ENCODE measurements at regions not wholly inside any gene's neighbourhood (a gene's known extent, or its start where the extent isn't known, plus 50 kb on each side); places are given as distances from the start of the nearest gene placed in this dataset.

DNA sequence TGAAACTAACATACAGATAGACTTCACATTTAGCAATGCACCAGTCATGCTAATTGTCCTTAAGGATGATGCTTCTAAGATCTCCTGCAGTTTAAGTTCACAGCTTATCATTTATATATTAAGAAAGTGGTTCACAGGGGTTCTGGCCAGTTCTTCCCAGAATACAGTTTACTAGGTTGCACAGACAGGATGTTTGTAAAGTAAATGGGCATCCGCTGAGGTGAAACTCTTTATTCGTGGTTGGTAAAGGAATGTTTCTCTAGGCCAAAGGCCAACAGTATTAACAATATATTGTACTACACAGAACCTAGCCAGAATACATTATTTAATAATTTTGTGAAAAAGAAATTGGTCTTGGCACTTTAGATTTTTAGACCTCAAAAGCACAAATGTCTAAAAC is 1427.3 kb downstream of the CDH8 start:
- TF ChIP-seq POLR2AphosphoS5 (IDR thresholded peaks at IDR 0.05) (no peak), POLR2A (IDR thresholded peaks at IDR 0.05; ENCODE audit: low read depth) (no peak), EP300 (IDR thresholded peaks at IDR 0.05) (no peak)
- TF ChIP-seq, protein P1, sequence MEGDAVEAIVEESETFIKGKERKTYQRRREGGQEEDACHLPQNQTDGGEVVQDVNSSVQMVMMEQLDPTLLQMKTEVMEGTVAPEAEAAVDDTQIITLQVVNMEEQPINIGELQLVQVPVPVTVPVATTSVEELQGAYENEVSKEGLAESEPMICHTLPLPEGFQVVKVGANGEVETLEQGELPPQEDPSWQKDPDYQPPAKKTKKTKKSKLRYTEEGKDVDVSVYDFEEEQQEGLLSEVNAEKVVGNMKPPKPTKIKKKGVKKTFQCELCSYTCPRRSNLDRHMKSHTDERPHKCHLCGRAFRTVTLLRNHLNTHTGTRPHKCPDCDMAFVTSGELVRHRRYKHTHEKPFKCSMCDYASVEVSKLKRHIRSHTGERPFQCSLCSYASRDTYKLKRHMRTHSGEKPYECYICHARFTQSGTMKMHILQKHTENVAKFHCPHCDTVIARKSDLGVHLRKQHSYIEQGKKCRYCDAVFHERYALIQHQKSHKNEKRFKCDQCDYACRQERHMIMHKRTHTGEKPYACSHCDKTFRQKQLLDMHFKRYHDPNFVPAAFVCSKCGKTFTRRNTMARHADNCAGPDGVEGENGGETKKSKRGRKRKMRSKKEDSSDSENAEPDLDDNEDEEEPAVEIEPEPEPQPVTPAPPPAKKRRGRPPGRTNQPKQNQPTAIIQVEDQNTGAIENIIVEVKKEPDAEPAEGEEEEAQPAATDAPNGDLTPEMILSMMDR (IDR thresholded peaks at IDR 0.05) = no peak
